NOMO-1 (cell line): ENCODE measurements at regions not wholly inside any gene's neighbourhood (a gene's known extent, or its start where the extent isn't known, plus 50 kb on each side); places are given as distances from the start of the nearest gene placed in this dataset.
"Not testable (repeated sequence)": the region's sequence is repeated elsewhere in the genome, so short reads cannot be mapped to it uniquely, and the experiment has no call there.

Experiments
- DNase-seq, 2 experiments: peaks; one replicate each; lab custom pipeline; 2025; ENCODE audit not compliant: unreplicated experiment in 2 of 2; lab: John Stamatoyannopoulos, UW

- no peak for DNase-seq
Measured at GRCh38 chr2:2788076-2788475, 457.0 kb upstream of the MYT1L start.

- no peak for DNase-seq
Measured at GRCh38 chr2:2787301-2787907, 456.3 kb upstream of the MYT1L start.

GRCh38 chr2:2782007-2782406, 450.9 kb upstream of the MYT1L start:
- DNase-seq: no peak

- DNase-seq: no peak
Measured at GRCh38 chr2:2779727-2780126, 448.7 kb upstream of the MYT1L start.

- DNase-seq: no peak
Measured at GRCh38 chr2:2777876-2778275, 446.8 kb upstream of the MYT1L start.

- no peak for DNase-seq
Measured at GRCh38 chr2:2777213-2777612, 446.1 kb upstream of the MYT1L start.

GRCh38 chr2:2775018-2775417, 443.9 kb upstream of the MYT1L start:
- no peak for DNase-seq

- DNase-seq: no peak
Measured at GRCh38 chr2:2773692-2774091, 442.6 kb upstream of the MYT1L start.

- DNase-seq: not testable (repeated sequence)
Measured at GRCh38 chr2:2773080-2773479, 442.0 kb upstream of the MYT1L start.

- DNase-seq: no peak
Measured at GRCh38 chr2:2771721-2772411, 440.8 kb upstream of the MYT1L start.

GRCh38 chr2:2769481-2770431, 438.7 kb upstream of the MYT1L start:
- DNase-seq: no peak

GRCh38 chr2:2768476-2768875, 437.4 kb upstream of the MYT1L start:
- DNase-seq: no peak

- no peak for DNase-seq
Measured at GRCh38 chr2:2767837-2768236, 436.8 kb upstream of the MYT1L start.

GRCh38 chr2:2765839-2766495, 434.9 kb upstream of the MYT1L start:
- DNase-seq: no peak

- no peak for DNase-seq
Measured at GRCh38 chr2:2765176-2765800, 434.2 kb upstream of the MYT1L start.

GRCh38 chr2:2764739-2765138, 433.7 kb upstream of the MYT1L start:
- DNase-seq: no peak

GRCh38 chr2:2764001-2764355, 432.9 kb upstream of the MYT1L start:
- DNase-seq: no peak

- no peak for DNase-seq
Measured at GRCh38 chr2:2763351-2764000, 432.4 kb upstream of the MYT1L start.

- no peak for DNase-seq
Measured at GRCh38 chr2:2762913-2763312, 431.8 kb upstream of the MYT1L start.
